ENCODE measurements at regions not wholly inside any gene's neighbourhood (a gene's known extent, or its start where the extent isn't known, plus 50 kb on each side); places are given as distances from the start of the nearest gene placed in this dataset.

DNA sequence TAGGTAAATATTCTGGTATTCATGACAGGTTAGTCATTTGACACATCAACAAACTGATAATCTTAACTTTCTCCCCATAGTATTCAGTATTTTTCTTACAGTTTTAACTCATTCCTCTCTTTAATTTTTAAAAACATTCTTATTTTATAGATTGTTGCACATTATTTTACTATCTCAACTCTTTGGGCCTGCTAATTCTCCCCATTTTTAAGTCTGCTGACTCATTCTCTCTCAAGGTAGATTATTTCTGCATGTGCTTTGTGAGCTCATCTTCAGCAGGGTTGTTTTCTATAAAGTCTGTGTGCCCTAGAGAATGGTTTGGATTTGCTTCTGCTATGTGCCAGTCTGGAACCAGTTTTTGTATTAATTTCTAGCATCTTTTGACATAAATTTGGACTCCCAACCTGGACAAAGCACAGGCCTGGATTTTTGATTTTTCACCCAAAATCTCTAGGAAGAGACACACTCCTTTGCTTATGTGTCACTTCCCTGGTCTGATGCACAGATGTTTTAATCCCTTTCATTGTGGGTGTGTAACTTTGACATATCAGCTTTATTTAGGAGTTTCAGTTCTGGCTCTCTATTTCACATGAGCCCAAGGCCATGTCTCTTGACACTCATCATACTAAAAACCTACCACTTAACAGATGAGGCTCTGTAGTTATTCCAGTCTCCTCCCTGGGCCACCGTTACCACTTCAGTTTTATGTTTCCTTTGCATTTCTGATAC lies 194.3 kb upstream of the PGRMC2 start:
- no peak for TF ChIP-seq CTCF (IDR thresholded peaks at IDR 0.05; ENCODE audit: control extremely low read depth, extremely low read depth, low read depth, missing control alignments)
- no peak for DNase-seq (ENCODE audit: extremely low spot score)
- CTCF ChIA-PET: interaction anchor here (1.1 to 3.4 kb wide), 3 partner anchors 11 to 27 kb away, joined by 3 to 12 read pairs (median 4); no protein-coding TSS in a partner anchor
- POLR2A ChIA-PET: no interaction called here

GRCh38 chr4:128480945-128481344 lies 193.3 kb upstream of the PGRMC2 start:
- POLR2A ChIA-PET: no interaction called here
- CTCF ChIA-PET: interaction anchor here (0.9 to 3.4 kb wide), 3 partner anchors 8 to 26 kb away, joined by 3 to 12 read pairs (median 4); no protein-coding TSS in a partner anchor
- DNase-seq (ENCODE audit: extremely low spot score): no peak
- no peak for TF ChIP-seq CTCF (IDR thresholded peaks at IDR 0.05; ENCODE audit: control extremely low read depth, extremely low read depth, low read depth, missing control alignments)

- POLR2A ChIA-PET: no interaction called here
- CTCF ChIA-PET: interaction anchor here (1.3 kb wide), 1 partner anchor 23 kb away, joined by 4 read pairs; no protein-coding TSS in a partner anchor
- no peak for TF ChIP-seq CTCF (IDR thresholded peaks at IDR 0.05; ENCODE audit: control extremely low read depth, extremely low read depth, low read depth, missing control alignments)
- no peak for DNase-seq (ENCODE audit: extremely low spot score)
Observed at GRCh38 chr4:128477540-128477939, 189.9 kb upstream of the PGRMC2 start.

- no peak for TF ChIP-seq CTCF (IDR thresholded peaks at IDR 0.05; ENCODE audit: control extremely low read depth, extremely low read depth, low read depth, missing control alignments)
- CTCF ChIA-PET: no interaction called here
- DNase-seq (ENCODE audit: extremely low spot score): no peak
- POLR2A ChIA-PET: no interaction called here
Observed at GRCh38 chr4:128475597-128475996, 188.0 kb upstream of the PGRMC2 start.

DNA sequence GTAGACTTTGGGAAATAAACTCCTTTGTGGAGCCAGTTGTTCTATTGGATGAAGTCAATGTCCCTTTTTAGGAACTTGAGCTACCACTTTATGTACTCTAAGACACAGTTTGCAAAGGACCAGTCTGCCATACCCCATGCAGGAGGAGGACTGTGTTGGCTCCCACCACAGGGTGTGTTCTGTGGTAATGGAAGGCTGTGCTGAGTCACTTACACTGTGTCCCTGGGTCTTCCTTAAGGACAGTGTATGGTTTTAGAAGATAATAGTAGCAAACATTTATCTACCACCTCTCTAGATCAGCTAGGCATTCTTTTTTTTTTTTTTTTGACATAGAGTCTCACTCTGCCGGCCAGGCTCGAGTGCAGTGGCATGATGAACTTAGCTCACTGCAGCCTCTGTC lies 184.0 kb upstream of the PGRMC2 start:
- no peak for TF ChIP-seq CTCF (IDR thresholded peaks at IDR 0.05; ENCODE audit: control extremely low read depth, extremely low read depth, low read depth, missing control alignments)
- DNase-seq (ENCODE audit: extremely low spot score): no peak
- ChIA-PET POLR2A (interaction anchor here (0.7 kb wide), 1 partner anchor 13 kb away, joined by 3 read pairs; no protein-coding TSS in a partner anchor), CTCF (interaction anchor here (1.2 to 4.5 kb wide), 3 partner anchors 11 to 21 kb away, joined by 3 to 33 read pairs (median 16); no protein-coding TSS in a partner anchor)

GRCh38 chr4:128470492-128471053 lies 183.0 kb upstream of the PGRMC2 start:
- ChIA-PET POLR2A (no interaction called here), CTCF (interaction anchor here (3.4 to 4.5 kb wide), 2 partner anchors 10 to 16 kb away, joined by 16 to 33 read pairs; no protein-coding TSS in a partner anchor)
- no peak for DNase-seq (ENCODE audit: extremely low spot score)
- no peak for TF ChIP-seq CTCF (IDR thresholded peaks at IDR 0.05; ENCODE audit: control extremely low read depth, extremely low read depth, low read depth, missing control alignments)

Measured in GM10248 (cell line).